HepG2 (cell line): ENCODE measurements at regions not wholly inside any gene's neighbourhood (a gene's known extent, or its start where the extent isn't known, plus 50 kb on each side); places are given as distances from the start of the nearest gene placed in this dataset.

Experiments
- ATAC-seq: fragments of 200-7000 bp; cut with Tn5 transposase; 3 replicates; pipeline ENCODE4 v1.9.1; 2020; ENCODE audit warnings: mild to moderate bottlenecking, moderate library complexity
- BruUV-seq: library from RNA; stranded (reverse); fragments of 400-500 nt; replicated peaks from 2 replicates; lab custom pipeline; 2021; lab: Mats Ljungman, UMichigan
- CTCF ChIA-PET: fragments of 300-600 bp; formaldehyde crosslinking; extraction: SDS; loops from one replicate; lab custom pipeline; 2021; ENCODE audit warnings: low total read pairs, inconsistent platforms, low intra/inter-chr PET ratio; lab: Yijun Ruan, JAX
- POLR2A ChIA-PET: fragments of 350-600 bp; sonication (Branson Sonifier 250); formaldehyde crosslinking; loops from one replicate; lab custom pipeline; 2020; ENCODE audit warnings: antibody characterized with exemption, inconsistent platforms; lab: Yijun Ruan, JAX
- DNase-seq: peaks from one replicate; pipeline ENCODE4 v3.0.0-alpha.2; 2015; ENCODE audit warnings: low spot score
- FAIRE-seq: peaks from 3 replicates; lab custom pipeline; 2011; peaks lifted over from hg19 to GRCh38; lab: Jason Lieb, UNC
- H2AFZ ChIP-seq: one replicate; pipeline ENCODE4 v1.6.1; 2011; ENCODE audit warnings: low read length, inconsistent platforms
- H3K27ac ChIP-seq: fragments of 300-600 bp; 3 replicates; pipeline ENCODE4 v1.8.0; 2011; ENCODE audit warnings: mixed run types, mild to moderate bottlenecking, mixed read lengths, low read length, inconsistent platforms; ENCODE audit not compliant: insufficient read depth; ENCODE audit errors: extremely low read length
- H3K27me3 ChIP-seq, 2 experiments: fragments of 200-600 bp in 1 of 2; 2 replicates in 1 of 2; 3 replicates in 1 of 2; pipeline versions ENCODE4 v1.6.0 to v1.8.0; 2011; ENCODE audit warnings: low read length in 2 of 2, mild to moderate bottlenecking in 2 of 2, moderate library complexity in 2 of 2, inconsistent platforms in 1 of 2; ENCODE audit not compliant: insufficient read depth in 2 of 2, control insufficient read depth in 1 of 2
- H3K36me3 ChIP-seq, 2 experiments: fragments of 200-600 bp in 1 of 2; replicated peaks in 1 of 2; 2 replicates in 1 of 2; 3 replicates in 1 of 2; pipeline versions ENCODE4 v1.5.1 to v1.8.0; 2011; ENCODE audit warnings: low read length in 2 of 2, inconsistent platforms in 1 of 2; ENCODE audit not compliant: insufficient read depth in 2 of 2, control insufficient read depth in 1 of 2
- H3K4me1 ChIP-seq: 2 replicates; pipeline ENCODE4 v1.5.1; 2012; ENCODE audit warnings: low read length, inconsistent platforms; ENCODE audit not compliant: insufficient read depth
- H3K4me2 ChIP-seq: 2 replicates; pipeline ENCODE4 v1.6.0; 2011; ENCODE audit warnings: low read depth, low read length, inconsistent platforms
- H3K4me3 ChIP-seq, 3 experiments: fragments of 200-600 bp in 1 of 3; sonication (generic), shearing (Covaris generic) in 1 of 3; replicated peaks in 1 of 3; 2 replicates each; pipeline ENCODE4 v1.5.1; 2011 to 2016; ENCODE audit warnings: low read length in 3 of 3, inconsistent platforms in 2 of 3, low read depth in 2 of 3, mild to moderate bottlenecking in 2 of 3, control low read depth in 1 of 3, mixed read lengths in 1 of 3; ENCODE audit not compliant: insufficient read depth in 1 of 3
- H3K79me2 ChIP-seq: one replicate; pipeline ENCODE4 v1.6.1; 2011; ENCODE audit warnings: low read length, inconsistent platforms; ENCODE audit not compliant: insufficient read depth
- H3K9ac ChIP-seq: 2 replicates; pipeline ENCODE4 v1.6.0; 2011; ENCODE audit warnings: mild to moderate bottlenecking, low read depth, low read length, inconsistent platforms; ENCODE audit not compliant: insufficient read depth
- H3K9me3 ChIP-seq: 2 replicates; pipeline ENCODE4 v1.5.1; 2012; ENCODE audit warnings: mild to moderate bottlenecking, low read length
- H4K20me1 ChIP-seq: 2 replicates; pipeline ENCODE4 v1.6.0; 2011; ENCODE audit warnings: inconsistent platforms, mild to moderate bottlenecking, low read length, moderate library complexity; ENCODE audit not compliant: insufficient read depth
- AHR ChIP-seq: IDR thresholded peaks from 2 replicates; pipeline ENCODE4 v1.6.1; 2018; ENCODE audit warnings: missing genetic modification reagents, missing compliant biosample characterization
- CTCF ChIP-seq: sonication (generic); formaldehyde crosslinking; IDR thresholded peaks from 2 replicates; pipeline ENCODE4 v1.5.0; 2020; ENCODE audit warnings: mild to moderate bottlenecking, missing genetic modification reagents, moderate library complexity
- IRF1 ChIP-seq: sonication (generic); formaldehyde crosslinking; IDR thresholded peaks from 2 replicates; pipeline ENCODE4 v1.4.0; 2020; ENCODE audit warnings: low read depth, mild to moderate bottlenecking, missing genetic modification reagents
- RORA ChIP-seq: sonication (generic); formaldehyde crosslinking; IDR thresholded peaks from 2 replicates; pipeline ENCODE4 v1.5.0; 2020; ENCODE audit warnings: mild to moderate bottlenecking, missing genetic modification reagents, moderate library complexity
- ZNF510 ChIP-seq: sonication (generic); formaldehyde crosslinking; IDR thresholded peaks from 2 replicates; pipeline ENCODE4 v1.4.0; 2020; ENCODE audit warnings: low read depth, mild to moderate bottlenecking, missing genetic modification reagents
- ZNF737 ChIP-seq: sonication (generic); formaldehyde crosslinking; IDR thresholded peaks from 2 replicates; pipeline ENCODE4 v1.5.0; 2020; ENCODE audit warnings: missing genetic modification reagents, mild to moderate bottlenecking, borderline replicate concordance
- WGBS: methylation state at CpG from one replicate; pipeline ENCODE4 v1.1.6; 2017; ENCODE audit warnings: low lambda C conversion rate; 5-methylcytosine and 5-hydroxymethylcytosine counted together
- in situ Hi-C: cut with HindIII; loops from 2 replicates; pipeline ENCODE4 v1.10.0; 2017; ENCODE audit warnings: low pct_unique_long_range_greater_than_20kb; ENCODE audit not compliant: extremely low pct_ligation_motif_present
- intact Hi-C: fragments of 100-400 bp; cut with micrococcal nuclease; formaldehyde crosslinking; loops from one replicate; pipeline ENCODE4 v1.10.0; 2022; ENCODE audit not compliant: unreplicated experiment

GRCh38 chr14:48857366-48857765 is 728.8 kb downstream of the RPS29 start (continued):
- no peak for TF ChIP-seq ZNF737 (CRISPR knock-in tag)
- no peak for TF ChIP-seq IRF1 (CRISPR knock-in tag)
- no peak for TF ChIP-seq CTCF
- TF ChIP-seq ZNF510 = no peak
- no peak for TF ChIP-seq RORA (CRISPR knock-in tag)

GRCh38 chr14:48853159-48853558 is 733.0 kb downstream of the RPS29 start:
- CTCF ChIA-PET = no interaction called here
- Histone ChIP-seq H3K27ac (no peak overlapping the region), H3K9me3 (peaks cover 35% of the 10 kb centered on the region), H3K36me3 (no peaks in the 10 kb centered on the region), H4K20me1 (no peaks in the 10 kb centered on the region), H3K27me3 (no peaks in the 10 kb centered on the region), H2AFZ (no peak overlapping the region), H3K4me2 (no peak overlapping the region), H3K4me1 (no peaks in the 10 kb centered on the region), H3K4me3 (no peak overlapping the region), H3K79me2 (no peaks in the 10 kb centered on the region), H3K9ac (no peak overlapping the region)
- FAIRE-seq = no peak
- WGBS = 51% methylated on average over 5 of the region's 5 CpGs
- no peak for ATAC-seq
- intact Hi-C loops (no loop called here), in situ Hi-C loops (no loop called here)
- POLR2A ChIA-PET = no interaction called here
- TF ChIP-seq AHR (CRISPR knock-in tag) = no peak
- DNase-seq = no peak
- no TSS peak for BruUV-seq
